ENCODE measurements at regions not wholly inside any gene's neighbourhood (a gene's known extent, or its start where the extent isn't known, plus 50 kb on each side); places are given as distances from the start of the nearest gene placed in this dataset.
"Not testable (repeated sequence)": the region's sequence is repeated elsewhere in the genome, so short reads cannot be mapped to it uniquely, and the experiment has no call there.

GRCh38 chr6:140847262-140847645, 1285.5 kb upstream of the GJE1 start:
- DNase-seq = no peak

- no peak for DNase-seq
Observed at GRCh38 chr6:140846503-140847261, 1286.0 kb upstream of the GJE1 start.

GRCh38 chr6:140845701-140846100, 1287.0 kb upstream of the GJE1 start:
- no peak for DNase-seq

GRCh38 chr6:140844167-140844566, 1288.6 kb upstream of the GJE1 start:
- DNase-seq = no peak

- DNase-seq = no peak
Observed at GRCh38 chr6:140833408-140833807, 1299.3 kb upstream of the GJE1 start.

- no peak for DNase-seq
Observed at GRCh38 chr6:140830666-140831065, 1302.1 kb upstream of the GJE1 start.

GRCh38 chr6:140828856-140829255, 1303.9 kb upstream of the GJE1 start:
- DNase-seq = no peak

GRCh38 chr6:140827593-140827992, 1305.1 kb upstream of the GJE1 start:
- no peak for DNase-seq

GRCh38 chr6:140825731-140826130, 1307.0 kb upstream of the GJE1 start:
- DNase-seq = no peak

- DNase-seq = no peak
Observed at GRCh38 chr6:140824595-140824994, 1308.1 kb upstream of the GJE1 start.

GRCh38 chr6:140821196-140821595, 1311.5 kb upstream of the GJE1 start:
- no peak for DNase-seq

GRCh38 chr6:140817176-140817575, 1315.5 kb upstream of the GJE1 start:
- no peak for DNase-seq

- no peak for DNase-seq
Observed at GRCh38 chr6:140816681-140817080, 1316.0 kb upstream of the GJE1 start.

- no peak for DNase-seq
Observed at GRCh38 chr6:140812636-140813035, 1320.1 kb upstream of the GJE1 start.

- DNase-seq = no peak
Observed at GRCh38 chr6:140811642-140812041, 1321.1 kb upstream of the GJE1 start.

- no peak for DNase-seq
Observed at GRCh38 chr6:140809694-140810101, 1323.0 kb upstream of the GJE1 start.

- DNase-seq = no peak
Observed at GRCh38 chr6:140806431-140806830, 1326.3 kb upstream of the GJE1 start.

- no peak for DNase-seq
Observed at GRCh38 chr6:140794544-140794943, 1338.2 kb upstream of the GJE1 start.

- no peak for DNase-seq
Observed at GRCh38 chr6:140790109-140790508, 1342.6 kb upstream of the GJE1 start.

GRCh38 chr6:140789466-140789865, 1343.3 kb upstream of the GJE1 start:
- no peak for DNase-seq

- no peak for DNase-seq
Observed at GRCh38 chr6:140785926-140786325, 1346.8 kb upstream of the GJE1 start.

GRCh38 chr6:140784573-140784972, 1348.2 kb upstream of the GJE1 start:
- DNase-seq = no peak

- not testable (repeated sequence) for DNase-seq
Observed at GRCh38 chr6:140783504-140783903, 1349.2 kb upstream of the GJE1 start.

GRCh38 chr6:140782941-140783340, 1349.8 kb upstream of the GJE1 start:
- no peak for DNase-seq
